H1 (cell line): ENCODE measurements at regions not wholly inside any gene's neighbourhood (a gene's known extent, or its start where the extent isn't known, plus 50 kb on each side); places are given as distances from the start of the nearest gene placed in this dataset.

Source experiments
- CTCF ChIA-PET: fragments of 300-600 bp; sonication (Branson Sonifier 250); formaldehyde crosslinking; loops from one replicate; lab custom pipeline; 2021; ENCODE audit not compliant: partially characterized antibody; lab: Charles Lee
- POLR2A ChIA-PET: fragments of 300-600 bp; sonication (Branson Sonifier 250); formaldehyde crosslinking; loops from one replicate; lab custom pipeline; 2021; ENCODE audit warnings: inconsistent platforms; ENCODE audit not compliant: partially characterized antibody; lab: Charles Lee
- DNase-seq, 2 experiments: peaks; one replicate each; pipeline versions ENCODE4 v3.0.0 to v3.0.0-alpha.2; 2010 to 2022; ENCODE audit warnings: low spot score in 2 of 2, low read depth in 1 of 2, mixed read lengths in 1 of 2
- FAIRE-seq: peaks from 2 replicates; lab custom pipeline; 2011; peaks lifted over from hg19 to GRCh38; lab: Jason Lieb, UNC
- H2AFZ ChIP-seq: 2 replicates; pipeline ENCODE4 v1.8.1; 2012; ENCODE audit warnings: low read length, inconsistent platforms
- H2AK5ac ChIP-seq: 2 replicates; pipeline ENCODE4 v1.6.1; 2013; ENCODE audit warnings: low read depth, low read length
- H2BK120ac ChIP-seq: replicated peaks from 2 replicates; pipeline ENCODE3; 2013; ENCODE audit warnings: low read depth, low read length, inconsistent platforms
- H2BK12ac ChIP-seq: 2 replicates; pipeline ENCODE4 v1.6.1; 2013; ENCODE audit warnings: low read depth, low read length
- H2BK15ac ChIP-seq: 2 replicates; pipeline ENCODE4 v1.6.1; 2013; ENCODE audit warnings: low read length
- H2BK20ac ChIP-seq: 2 replicates; pipeline ENCODE4 v1.6.1; 2013; ENCODE audit warnings: low read length
- H2BK5ac ChIP-seq: 2 replicates; pipeline ENCODE4 v1.6.1; 2013; ENCODE audit warnings: low read depth, low read length
- H3K14ac ChIP-seq: 2 replicates; pipeline ENCODE4 v1.6.1; 2013; ENCODE audit warnings: inconsistent platforms; ENCODE audit not compliant: insufficient read length
- H3K18ac ChIP-seq: 2 replicates; pipeline ENCODE4 v1.6.1; 2013; ENCODE audit warnings: low read length; ENCODE audit errors: extremely low read depth
- H3K23ac ChIP-seq: 2 replicates; pipeline ENCODE4 v1.6.1; 2013; ENCODE audit warnings: inconsistent platforms; ENCODE audit not compliant: insufficient read length
- H3K23me2 ChIP-seq: 2 replicates; pipeline ENCODE4 v1.6.1; 2013; ENCODE audit warnings: low read depth, low read length
- H3K27ac ChIP-seq: 2 replicates; pipeline ENCODE4 v1.6.1; 2011; ENCODE audit warnings: low read depth, low read length, inconsistent platforms
- H3K27me3 ChIP-seq, 4 experiments: replicated peaks in 1 of 4; 1 replicate in 1 of 4; 2 replicates in 3 of 4; pipeline versions ENCODE4 v1.6.1 to v1.8.1; 2011 to 2013; ENCODE audit warnings: low read length in 3 of 4, mild to moderate bottlenecking in 3 of 4, inconsistent platforms in 2 of 4, mixed read lengths in 2 of 4, moderate library complexity in 1 of 4; ENCODE audit not compliant: control insufficient read depth in 3 of 4, insufficient read depth in 3 of 4; ENCODE audit errors: extremely low read depth in 1 of 4
- H3K36me3 ChIP-seq, 4 experiments: 2 replicates each; pipeline versions ENCODE4 v1.6.1 to v1.8.1; 2011 to 2013; ENCODE audit warnings: mild to moderate bottlenecking in 4 of 4, low read length in 3 of 4, moderate library complexity in 2 of 4, control low read depth in 1 of 4, inconsistent platforms in 1 of 4; ENCODE audit not compliant: insufficient read depth in 4 of 4, control insufficient read depth in 2 of 4
- H3K4ac ChIP-seq: replicated peaks from 2 replicates; pipeline ENCODE3; 2013; ENCODE audit warnings: low read length, low read depth, mixed read lengths, inconsistent platforms; ENCODE audit not compliant: insufficient read length
- H3K4me1 ChIP-seq, 4 experiments: replicated peaks in 1 of 4; 1 replicate in 1 of 4; 2 replicates in 3 of 4; pipeline versions ENCODE4 v1.6.1 to v1.8.1; 2011 to 2013; ENCODE audit warnings: low read length in 3 of 4, inconsistent platforms in 2 of 4, mixed read lengths in 1 of 4; ENCODE audit not compliant: insufficient read depth in 4 of 4, control insufficient read depth in 3 of 4
- H3K4me2 ChIP-seq, 2 experiments: 2 replicates each; pipeline versions ENCODE4 v1.6.1 to v1.8.1; 2011 to 2013; ENCODE audit warnings: low read depth in 2 of 2, low read length in 2 of 2, control low read depth in 1 of 2, inconsistent platforms in 1 of 2, mild to moderate bottlenecking in 1 of 2; ENCODE audit not compliant: insufficient read depth in 1 of 2
- H3K4me3 ChIP-seq, 4 experiments: fragments of 200-600, 300-600 bp in 1 of 4; sonication (generic), shearing (Covaris generic), sonication (Bioruptor Twin) in 1 of 4; 2 replicates each; pipeline versions ENCODE4 v1.5.1 to v1.8.1; 2011 to 2016; ENCODE audit warnings: low read length in 4 of 4, low read depth in 3 of 4, control low read depth in 2 of 4, inconsistent platforms in 2 of 4, mild to moderate bottlenecking in 2 of 4, mixed read lengths in 1 of 4, moderate library complexity in 1 of 4; ENCODE audit not compliant: insufficient read depth in 2 of 4; ENCODE audit errors: extremely low read depth in 1 of 4
- H3K56ac ChIP-seq: replicated peaks from 2 replicates; pipeline ENCODE3; 2013; ENCODE audit warnings: low read depth, mild to moderate bottlenecking, mixed read lengths, low read length, inconsistent platforms; ENCODE audit not compliant: insufficient read length
- H3K79me1 ChIP-seq: 2 replicates; pipeline ENCODE4 v1.6.1; 2013; ENCODE audit warnings: low read depth, low read length, control low read depth
- H3K79me2 ChIP-seq, 2 experiments: 2 replicates each; pipeline versions ENCODE4 v1.6.1 to v1.8.1; 2012 to 2013; ENCODE audit warnings: low read length in 2 of 2, mild to moderate bottlenecking in 2 of 2, inconsistent platforms in 1 of 2; ENCODE audit not compliant: insufficient read depth in 2 of 2, control insufficient read depth in 1 of 2
- H3K9ac ChIP-seq, 4 experiments: replicated peaks in 1 of 4; 1 replicate in 1 of 4; 2 replicates in 3 of 4; pipeline versions ENCODE4 v1.6.1 to v1.8.1; 2011 to 2013; ENCODE audit warnings: low read depth in 3 of 4, low read length in 3 of 4, control low read depth in 2 of 4, mild to moderate bottlenecking in 2 of 4, moderate library complexity in 2 of 4, inconsistent platforms in 1 of 4; ENCODE audit errors: extremely low read depth in 1 of 4
- H3K9me3 ChIP-seq, 2 experiments: 2 replicates each; pipeline versions ENCODE4 v1.6.1 to v1.8.1; 2012 to 2013; ENCODE audit warnings: mild to moderate bottlenecking in 2 of 2, moderate library complexity in 2 of 2, control low read depth in 1 of 2, inconsistent platforms in 1 of 2, low read depth in 1 of 2, low read length in 1 of 2, mixed read lengths in 1 of 2; ENCODE audit not compliant: insufficient read depth in 2 of 2
- H4K20me1 ChIP-seq, 2 experiments: replicated peaks in 1 of 2; 2 replicates each; pipeline versions ENCODE3 to v1.8.1; 2011 to 2013; ENCODE audit warnings: inconsistent platforms in 2 of 2, low read length in 2 of 2, mild to moderate bottlenecking in 1 of 2; ENCODE audit not compliant: insufficient read depth in 2 of 2, control insufficient read depth in 1 of 2
- H4K5ac ChIP-seq: 2 replicates; pipeline ENCODE4 v1.6.1; 2013; ENCODE audit warnings: low read length, low read depth, mixed read lengths, inconsistent platforms; ENCODE audit not compliant: insufficient read length
- H4K8ac ChIP-seq: 2 replicates; pipeline ENCODE4 v1.8.0; 2013; ENCODE audit warnings: mild to moderate bottlenecking, moderate library complexity, low read length, inconsistent platforms; ENCODE audit not compliant: insufficient read depth; ENCODE audit errors: extremely low read depth
- H4K91ac ChIP-seq: replicated peaks from 2 replicates; pipeline ENCODE3; 2013; ENCODE audit warnings: low read length, mixed read lengths, inconsistent platforms; ENCODE audit not compliant: insufficient read length
- CHD2 ChIP-seq: IDR thresholded peaks from 2 replicates; pipeline ENCODE4 v1.6.1; 2012; ENCODE audit warnings: low read length, improper control_type of control experiment
- FOSL1 ChIP-seq: IDR thresholded peaks from 2 replicates; pipeline ENCODE4 v1.6.1; 2011; ENCODE audit warnings: mild to moderate bottlenecking, low read depth, low read length, moderate library complexity; ENCODE audit not compliant: insufficient read depth
- HDAC2 ChIP-seq, 2 experiments: fragments of 300-600 bp in 1 of 2; sonication (generic) in 1 of 2; IDR thresholded peaks; 2 replicates each; pipeline ENCODE4 v1.6.1; 2011 to 2012; ENCODE audit warnings: low read depth in 2 of 2, low read length in 2 of 2, mild to moderate bottlenecking in 2 of 2, moderate library complexity in 2 of 2, borderline replicate concordance in 1 of 2, inconsistent platforms in 1 of 2
- NANOG ChIP-seq: IDR thresholded peaks from 2 replicates; pipeline ENCODE4 v1.6.1; 2011; ENCODE audit warnings: low read length, low read depth, mild to moderate bottlenecking, inconsistent platforms; ENCODE audit not compliant: insufficient read depth, poor library complexity, severe bottlenecking
- POLR2A ChIP-seq, 2 experiments: IDR thresholded peaks; 1 replicate in 1 of 2; 2 replicates in 1 of 2; pipeline ENCODE4 v1.6.1; 2011; ENCODE audit warnings: low read depth in 2 of 2, low read length in 2 of 2, mild to moderate bottlenecking in 2 of 2; ENCODE audit errors: control extremely low read depth in 1 of 2
- POLR2AphosphoS5 ChIP-seq: IDR thresholded peaks from 2 replicates; pipeline ENCODE4 v1.6.1; 2011; ENCODE audit warnings: low read depth, low read length
- YY1 ChIP-seq: IDR thresholded peaks from 2 replicates; pipeline ENCODE4 v1.6.1; 2011; ENCODE audit warnings: low read depth, mild to moderate bottlenecking, low read length
- WGBS, 2 experiments: shearing (Covaris generic) in 1 of 2; methylation state at CpG; one replicate each; pipeline versions ENCODE4 v1.1.6 to v1.1.7; 2013 to 2015; ENCODE audit warnings: low lambda C conversion rate in 2 of 2, mixed read lengths in 2 of 2, inconsistent platforms in 1 of 2, low coverage in 1 of 2, missing lambda C conversion rate in 1 of 2; ENCODE audit not compliant: insufficient replicate concordance in 2 of 2, insufficient coverage in 1 of 2, insufficient read length in 1 of 2; ENCODE audit errors: extremely low coverage in 1 of 2, missing lambda C conversion rate in 1 of 2; 5-methylcytosine and 5-hydroxymethylcytosine counted together
- TF ChIP-seq, protein P1 (sequence below): IDR thresholded peaks from 2 replicates; pipeline ENCODE4 v1.6.1; 2011; ENCODE audit warnings: low read depth, mild to moderate bottlenecking, low read length; ENCODE audit not compliant: insufficient read depth
- TF ChIP-seq, protein P2 (sequence below): IDR thresholded peaks from 2 replicates; pipeline ENCODE4 v1.6.1; 2012; ENCODE audit warnings: low read length, inconsistent platforms

DNA sequence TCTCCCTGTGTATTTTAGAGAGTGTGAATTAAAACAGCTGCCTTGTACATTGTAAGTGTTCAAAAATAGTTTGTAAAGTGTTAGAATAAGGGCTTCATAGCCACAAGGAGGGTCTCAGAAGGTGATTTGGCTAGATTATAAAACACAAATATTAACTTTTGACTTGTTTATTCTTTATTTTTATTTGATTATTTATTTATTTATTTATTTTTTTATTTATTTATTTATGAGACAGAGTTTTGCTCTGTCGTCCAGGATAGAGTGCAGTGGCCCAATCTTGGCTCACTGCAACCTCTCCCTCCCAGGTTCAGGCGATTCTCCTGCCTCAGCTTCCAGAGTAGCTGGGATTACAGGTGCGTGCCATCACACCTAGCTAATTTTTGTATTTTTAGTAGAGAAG lies 111.5 kb upstream of the RBFOX1 start:
- Histone ChIP-seq H4K20me1 (peaks cover 0 to 4% of the 10 kb centered on the region in 2 experiments), H4K8ac (no peak overlapping the region), H3K18ac (no peak overlapping the region), H3K4me3 (no peak overlapping the region), H3K36me3 (no peaks in the 10 kb centered on the region), H3K27ac (no peak overlapping the region), H3K14ac (no peak overlapping the region), H2BK120ac (no peak overlapping the region), H3K9me3 (no peaks in the 10 kb centered on the region), H3K79me1 (no peaks in the 10 kb centered on the region), H3K4me1 (peaks cover 6 to 20% (median 9%) of the 10 kb centered on the region in 4 experiments; a peak in 6 of 7 replicates), H3K79me2 (no peaks in the 10 kb centered on the region), H3K4me2 (no peak overlapping the region), H2BK12ac (no peak overlapping the region), H4K91ac (no peak overlapping the region), H2AK5ac (no peak overlapping the region), H2AFZ (no peak overlapping the region), H2BK5ac (no peak overlapping the region), H3K56ac (no peak overlapping the region), H2BK20ac (no peak overlapping the region), H2BK15ac (no peak overlapping the region), H3K23me2 (no peaks in the 10 kb centered on the region; the same call in 1 of the 2 replicates), H4K5ac (no peak overlapping the region), H3K4ac (no peak overlapping the region), H3K23ac (no peak overlapping the region), H3K9ac (no peak overlapping the region), H3K27me3 (0 out of 7 replicates have a peak, but pooled peaks cover 0 to 2% (median 0%) of the 10 kb centered on the region in 4 experiments)
- FAIRE-seq (no peak), DNase-seq (no peak)
- WGBS, 2 experiments, result 88% methylated on average over 3 of the region's 3 CpGs; no CpG with 5 or more reads in 1 of the 2 experiments
- ChIA-PET CTCF (no interaction called here), POLR2A (no interaction called here)
- TF ChIP-seq, protein P1, sequence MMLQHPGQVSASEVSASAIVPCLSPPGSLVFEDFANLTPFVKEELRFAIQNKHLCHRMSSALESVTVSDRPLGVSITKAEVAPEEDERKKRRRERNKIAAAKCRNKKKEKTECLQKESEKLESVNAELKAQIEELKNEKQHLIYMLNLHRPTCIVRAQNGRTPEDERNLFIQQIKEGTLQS, result no peak
- TF ChIP-seq NANOG (no peak), CHD2 (no peak), POLR2AphosphoS5 (no peak), POLR2A (IDR thresholded peaks at IDR 0.05; ENCODE audit: control extremely low read depth in 1 of 2, low read depth in 2 of 2, low read length in 2 of 2) (no peak), FOSL1 (no peak), YY1 (no peak), HDAC2 (IDR thresholded peaks at IDR 0.05; ENCODE audit: borderline replicate concordance in 1 of 2, low read depth in 2 of 2, low read length in 2 of 2) (no peak)
- TF ChIP-seq, protein P2, sequence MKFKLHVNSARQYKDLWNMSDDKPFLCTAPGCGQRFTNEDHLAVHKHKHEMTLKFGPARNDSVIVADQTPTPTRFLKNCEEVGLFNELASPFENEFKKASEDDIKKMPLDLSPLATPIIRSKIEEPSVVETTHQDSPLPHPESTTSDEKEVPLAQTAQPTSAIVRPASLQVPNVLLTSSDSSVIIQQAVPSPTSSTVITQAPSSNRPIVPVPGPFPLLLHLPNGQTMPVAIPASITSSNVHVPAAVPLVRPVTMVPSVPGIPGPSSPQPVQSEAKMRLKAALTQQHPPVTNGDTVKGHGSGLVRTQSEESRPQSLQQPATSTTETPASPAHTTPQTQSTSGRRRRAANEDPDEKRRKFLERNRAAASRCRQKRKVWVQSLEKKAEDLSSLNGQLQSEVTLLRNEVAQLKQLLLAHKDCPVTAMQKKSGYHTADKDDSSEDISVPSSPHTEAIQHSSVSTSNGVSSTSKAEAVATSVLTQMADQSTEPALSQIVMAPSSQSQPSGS, result no peak
